ENCODE measurements at regions not wholly inside any gene's neighbourhood (a gene's known extent, or its start where the extent isn't known, plus 50 kb on each side); places are given as distances from the start of the nearest gene placed in this dataset.

GRCh38 chr9:79868567-79869189 lies 296.9 kb downstream of the TLE4 start:
- H3K27me3 ChIP-seq (ENCODE audit: insufficient read depth, low read depth, severe bottlenecking), result no peaks in the 10 kb centered on the region
- no peak overlapping the region for H3K4me3 ChIP-seq (ENCODE audit: low read depth, low read length)
- DNase-seq, result no peak
- TF ChIP-seq CTCF (IDR thresholded peaks at IDR 0.05; ENCODE audit: low read depth, low read length), result no peak
- no peak overlapping the region for H3K27ac ChIP-seq
- no peaks in the 10 kb centered on the region for H3K36me3 ChIP-seq
- H3K9me3 ChIP-seq (ENCODE audit: severe bottlenecking), result no peaks in the 10 kb centered on the region

- DNase-seq, result no peak
Observed at GRCh38 chr9:79862921-79863890, 291.4 kb downstream of the TLE4 start.

GRCh38 chr9:79858508-79858907 lies 286.7 kb downstream of the TLE4 start:
- no peaks in the 10 kb centered on the region for H3K36me3 ChIP-seq
- no peak for TF ChIP-seq CTCF (IDR thresholded peaks at IDR 0.05; ENCODE audit: low read depth, low read length)
- no peaks in the 10 kb centered on the region for H3K9me3 ChIP-seq (ENCODE audit: severe bottlenecking)
- no peaks in the 10 kb centered on the region for H3K27me3 ChIP-seq (ENCODE audit: insufficient read depth, low read depth, severe bottlenecking)
- H3K4me3 ChIP-seq (ENCODE audit: low read depth, low read length), result no peak overlapping the region
- no peak for DNase-seq
- no peak overlapping the region for H3K27ac ChIP-seq

More at GRCh38 chr9:79862921-79863890, 291.4 kb downstream of the TLE4 start:
- TF ChIP-seq CTCF (IDR thresholded peaks at IDR 0.05; ENCODE audit: low read depth, low read length), result no peak
- Histone ChIP-seq H3K9me3 (ENCODE audit: severe bottlenecking) (no peaks in the 10 kb centered on the region), H3K36me3 (no peaks in the 10 kb centered on the region), H3K4me3 (ENCODE audit: low read depth, low read length) (no peak overlapping the region), H3K27me3 (ENCODE audit: insufficient read depth, low read depth, severe bottlenecking) (no peaks in the 10 kb centered on the region), H3K27ac (no peak overlapping the region)

GRCh38 chr9:79857188-79857587 lies 285.4 kb downstream of the TLE4 start:
- Histone ChIP-seq H3K27me3 (ENCODE audit: insufficient read depth, low read depth, severe bottlenecking) (no peaks in the 10 kb centered on the region), H3K36me3 (no peaks in the 10 kb centered on the region), H3K27ac (no peak overlapping the region), H3K9me3 (ENCODE audit: severe bottlenecking) (no peaks in the 10 kb centered on the region), H3K4me3 (ENCODE audit: low read depth, low read length) (no peak overlapping the region)
- no peak for DNase-seq
- TF ChIP-seq CTCF (IDR thresholded peaks at IDR 0.05; ENCODE audit: low read depth, low read length), result no peak

GRCh38 chr9:79847074-79847473 lies 275.3 kb downstream of the TLE4 start:
- no peak for TF ChIP-seq CTCF (IDR thresholded peaks at IDR 0.05; ENCODE audit: low read depth, low read length)
- Histone ChIP-seq H3K4me3 (ENCODE audit: low read depth, low read length) (no peak overlapping the region), H3K27ac (no peak overlapping the region), H3K9me3 (ENCODE audit: severe bottlenecking) (no peaks in the 10 kb centered on the region), H3K36me3 (no peaks in the 10 kb centered on the region), H3K27me3 (ENCODE audit: insufficient read depth, low read depth, severe bottlenecking) (no peaks in the 10 kb centered on the region)
- DNase-seq, result no peak

Data from WERI-Rb-1 (cell line).